ENCODE measurements at regions not wholly inside any gene's neighbourhood (a gene's known extent, or its start where the extent isn't known, plus 50 kb on each side); places are given as distances from the start of the nearest gene placed in this dataset.
A peak's percentile ranks its signal among the peaks of the same experiment; 100 is the strongest.

DNA sequence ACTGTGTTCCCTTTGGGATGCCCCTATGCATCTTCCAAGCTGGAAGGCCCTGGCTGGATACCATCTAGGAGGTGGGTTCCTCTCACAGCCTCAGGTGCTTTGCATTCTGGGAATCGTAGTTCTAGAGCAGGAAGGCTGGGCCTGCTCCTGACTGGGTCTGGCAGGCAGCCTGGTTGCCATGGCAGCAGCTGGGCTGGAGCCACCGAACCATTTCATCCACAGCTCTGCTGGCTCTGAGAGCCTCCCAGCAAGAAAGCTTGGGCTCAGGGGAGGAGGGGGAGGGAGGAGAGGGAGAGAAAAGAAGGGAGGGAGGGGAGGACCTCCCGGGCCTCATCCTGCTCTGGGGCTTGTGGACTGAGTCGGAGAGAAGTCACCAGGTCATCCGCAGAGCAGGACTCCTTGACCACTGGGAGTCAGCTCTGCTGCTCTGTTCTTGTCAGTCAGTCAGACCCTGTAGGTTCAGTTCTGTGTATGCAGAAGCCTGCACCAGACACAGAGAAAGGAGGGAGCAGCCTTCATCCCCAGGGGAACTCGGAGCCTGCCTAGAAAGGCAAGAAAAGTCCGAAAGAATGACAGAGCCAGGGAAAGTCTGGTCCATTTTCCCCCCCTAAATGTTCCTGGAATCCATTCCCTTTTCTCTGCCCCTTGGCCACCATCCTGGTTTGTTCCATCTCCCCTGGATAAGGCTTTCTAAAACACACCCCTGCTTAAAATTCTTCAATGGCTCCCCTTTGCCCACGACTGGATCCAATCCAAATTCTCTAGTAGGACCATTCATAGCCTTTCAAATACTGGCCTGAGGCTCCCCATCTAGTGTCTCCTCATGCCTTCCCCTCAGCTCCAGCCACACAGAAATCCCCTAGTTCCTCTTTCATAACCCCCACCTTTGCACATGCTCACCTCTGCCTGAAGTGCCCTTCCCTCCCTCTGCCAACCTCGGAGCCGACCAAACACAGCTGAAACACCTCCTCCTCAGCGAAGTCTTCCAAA is 65.4 kb upstream of the ARAP3 start:
- DNase-seq (ENCODE audit: low spot score), result peak; percentile 62

DNA sequence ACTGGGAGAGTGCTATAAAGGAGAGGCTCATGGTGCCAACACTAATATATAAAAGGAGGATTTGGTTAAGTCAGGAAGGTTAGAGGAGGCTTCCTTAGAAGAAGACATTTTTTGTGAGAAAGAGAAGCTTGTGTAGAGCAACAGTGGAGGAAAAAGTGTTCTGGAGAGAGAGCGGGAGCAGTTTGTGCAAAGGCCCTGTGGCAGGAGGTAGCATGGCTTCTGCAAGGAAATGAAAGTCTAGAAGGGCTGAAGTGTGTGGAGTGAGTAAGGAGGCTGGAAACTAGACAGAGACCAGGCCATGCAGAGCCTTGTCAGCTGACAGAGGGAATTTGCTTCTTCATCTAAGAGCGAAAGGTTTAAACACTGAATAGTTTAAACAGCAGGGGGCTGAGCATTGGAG is 64.4 kb upstream of the ARAP3 start:
- no peak for DNase-seq (ENCODE audit: low spot score)

DNA sequence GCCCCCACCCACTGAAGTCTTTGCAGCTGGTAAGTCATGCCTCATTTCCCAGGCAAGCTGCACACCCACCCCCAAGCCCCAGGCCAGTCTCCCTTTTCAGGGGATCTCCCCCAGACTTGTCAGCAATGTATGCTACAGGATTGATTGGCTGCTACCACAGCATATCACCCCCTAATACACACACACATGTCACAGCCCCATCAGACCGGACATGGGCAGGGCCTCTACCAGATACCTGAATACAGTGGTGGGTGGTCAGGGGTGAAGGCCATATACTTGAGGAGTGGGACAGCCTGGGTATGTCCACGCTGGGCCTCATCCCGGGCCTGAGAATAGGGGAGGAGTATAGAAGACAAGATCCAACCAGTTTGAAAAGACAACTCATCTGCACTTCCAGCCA is 63.4 kb upstream of the ARAP3 start:
- DNase-seq (ENCODE audit: low spot score), result no peak

DNA sequence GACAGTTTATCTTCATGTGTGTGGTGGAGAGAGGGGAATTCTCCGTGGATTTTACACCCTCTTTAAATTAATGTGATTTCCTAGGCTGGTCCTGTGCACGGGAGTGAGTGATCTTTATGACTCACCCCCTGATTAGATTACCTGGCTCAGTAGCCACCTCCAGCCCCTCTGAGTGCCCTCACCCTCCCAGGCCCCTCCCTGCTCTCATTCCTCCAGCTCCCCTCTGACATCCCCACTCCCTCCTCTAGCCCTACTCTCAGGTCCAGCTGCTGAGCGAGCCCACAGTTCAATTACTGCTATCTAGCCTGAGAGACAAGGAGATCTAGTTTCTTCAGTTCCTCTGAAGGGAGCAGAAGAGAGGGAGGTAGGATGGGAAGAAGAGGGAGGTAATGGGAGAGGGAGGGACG is 61.8 kb upstream of the ARAP3 start:
- DNase-seq (ENCODE audit: low spot score), result no peak

DNA sequence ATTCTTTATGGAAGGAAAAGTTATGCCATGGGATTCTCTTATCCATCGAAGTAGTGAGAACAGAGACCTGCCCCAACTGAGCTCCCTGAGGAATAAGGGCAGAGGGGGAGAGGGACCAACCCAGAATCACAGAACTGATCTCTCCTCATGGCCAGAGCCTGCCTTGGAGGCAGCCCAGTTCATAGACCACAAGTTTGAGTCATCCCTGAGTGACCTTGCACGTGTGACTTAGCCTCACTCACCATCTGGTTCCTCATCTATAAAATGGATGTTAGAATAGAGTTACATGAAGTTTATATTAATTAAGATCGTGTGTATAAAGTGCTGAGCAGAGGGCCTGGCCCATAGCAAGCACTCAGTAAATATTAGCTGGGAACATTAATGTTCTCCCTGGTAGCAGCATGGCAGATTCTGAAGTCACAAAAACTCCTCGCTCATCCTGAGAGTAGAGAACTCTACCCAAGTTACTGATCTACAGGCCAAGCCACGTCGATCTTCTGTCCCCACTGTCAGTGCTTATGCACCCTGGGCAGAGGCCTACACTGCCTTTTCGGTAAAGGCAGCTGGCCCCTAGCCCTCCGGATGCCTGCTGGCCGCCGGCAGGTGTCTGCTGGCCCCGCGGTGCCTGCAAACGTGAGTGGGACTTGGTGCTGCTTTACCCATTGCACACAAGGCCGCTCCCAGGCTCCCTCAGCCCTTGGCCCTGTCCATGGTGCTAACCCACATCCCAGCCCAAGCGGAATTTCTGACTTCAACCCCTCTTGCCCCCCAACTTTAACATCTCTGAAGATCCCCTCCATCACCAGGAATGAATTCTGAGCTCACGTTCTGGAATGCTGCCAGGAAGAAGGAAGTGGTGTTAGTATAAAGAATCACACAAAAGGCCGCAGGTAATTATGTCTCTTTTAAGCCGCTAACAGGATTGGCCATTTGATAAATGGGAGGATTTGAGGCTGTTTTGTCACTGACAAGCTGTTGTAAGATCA is 61.1 kb upstream of the ARAP3 start:
- no peak for DNase-seq (ENCODE audit: low spot score)

DNA sequence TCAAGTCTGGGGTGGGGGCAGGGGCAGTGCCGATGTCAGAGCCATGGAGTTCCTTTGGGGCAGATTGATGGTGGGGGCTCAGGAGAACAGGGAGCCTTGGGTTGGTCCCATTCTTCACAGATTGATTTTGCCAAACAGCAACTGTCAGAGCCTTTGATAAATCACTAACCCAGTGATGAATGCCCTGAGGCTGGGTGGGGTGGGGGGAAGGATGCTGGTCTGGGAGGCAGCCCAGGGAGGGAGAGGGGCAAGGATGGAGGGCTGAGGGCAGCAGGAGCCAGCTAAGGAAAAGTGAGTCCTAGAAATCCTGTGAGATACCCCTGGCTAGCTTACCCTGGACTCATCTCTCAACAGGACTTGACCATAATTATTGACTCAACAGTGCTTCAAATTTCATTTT is 60.1 kb upstream of the ARAP3 start:
- no peak for DNase-seq (ENCODE audit: low spot score)

DNA sequence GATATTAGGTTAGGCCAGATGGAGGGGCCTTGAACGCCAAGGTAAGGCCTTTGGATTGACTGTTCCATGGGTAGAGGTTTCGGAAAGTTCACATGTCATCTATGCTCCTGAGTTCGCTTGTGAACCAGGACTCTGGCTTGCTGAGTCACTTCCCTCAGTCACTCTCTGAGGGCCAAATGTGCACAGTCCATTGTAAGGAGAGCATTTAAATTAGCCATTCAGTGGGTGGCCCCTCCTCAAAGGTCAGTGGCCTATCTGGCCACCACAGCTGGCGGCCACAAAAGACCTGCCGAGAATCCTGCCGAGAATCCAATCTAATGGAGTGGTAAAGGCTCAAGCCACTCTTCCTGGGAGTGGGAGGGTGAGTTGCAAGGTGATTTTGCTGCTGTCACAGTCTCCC is 58.9 kb upstream of the ARAP3 start:
- DNase-seq (ENCODE audit: low spot score), result no peak

DNA sequence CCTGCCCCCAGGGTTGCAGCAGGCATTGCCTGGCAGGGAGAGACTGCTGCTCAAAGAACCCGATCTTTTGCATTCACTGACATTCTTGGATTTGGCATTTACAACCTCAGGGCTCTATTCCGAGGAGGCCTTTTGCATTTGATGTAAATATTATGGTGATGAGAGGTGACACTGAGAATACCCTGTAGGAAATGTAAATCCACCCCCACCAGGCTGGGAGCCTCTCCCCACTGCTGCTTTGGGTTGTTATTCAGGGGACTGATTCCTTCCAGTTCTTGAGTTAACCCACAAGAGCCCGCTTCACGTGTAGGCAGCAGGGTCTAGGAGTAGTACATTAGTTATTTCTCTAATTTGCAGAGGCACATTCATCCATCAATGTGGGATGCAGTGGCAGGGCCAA is 55.5 kb upstream of the ARAP3 start:
- DNase-seq (ENCODE audit: low spot score), result no peak

DNA sequence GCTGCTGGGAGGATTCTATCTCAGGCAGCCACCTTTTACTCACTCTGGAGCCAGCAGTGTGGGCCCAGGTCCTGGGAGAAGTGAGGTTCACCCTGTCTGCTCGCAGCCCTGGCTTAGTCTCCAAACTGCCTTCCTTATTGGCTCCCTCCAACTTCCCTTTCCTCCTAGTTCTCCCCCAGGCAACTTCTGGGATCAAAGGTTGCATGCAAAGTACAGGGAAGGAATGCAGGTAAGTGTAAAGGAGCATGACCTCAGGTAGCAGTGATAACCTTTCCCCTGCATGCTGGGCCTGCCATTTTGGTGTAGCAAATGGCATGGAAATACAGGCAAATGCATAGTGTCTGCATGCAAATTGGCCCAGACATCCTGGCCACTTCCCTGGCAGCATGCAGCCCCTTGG is 53.8 kb upstream of the ARAP3 start:
- DNase-seq (ENCODE audit: low spot score), result no peak

DNA sequence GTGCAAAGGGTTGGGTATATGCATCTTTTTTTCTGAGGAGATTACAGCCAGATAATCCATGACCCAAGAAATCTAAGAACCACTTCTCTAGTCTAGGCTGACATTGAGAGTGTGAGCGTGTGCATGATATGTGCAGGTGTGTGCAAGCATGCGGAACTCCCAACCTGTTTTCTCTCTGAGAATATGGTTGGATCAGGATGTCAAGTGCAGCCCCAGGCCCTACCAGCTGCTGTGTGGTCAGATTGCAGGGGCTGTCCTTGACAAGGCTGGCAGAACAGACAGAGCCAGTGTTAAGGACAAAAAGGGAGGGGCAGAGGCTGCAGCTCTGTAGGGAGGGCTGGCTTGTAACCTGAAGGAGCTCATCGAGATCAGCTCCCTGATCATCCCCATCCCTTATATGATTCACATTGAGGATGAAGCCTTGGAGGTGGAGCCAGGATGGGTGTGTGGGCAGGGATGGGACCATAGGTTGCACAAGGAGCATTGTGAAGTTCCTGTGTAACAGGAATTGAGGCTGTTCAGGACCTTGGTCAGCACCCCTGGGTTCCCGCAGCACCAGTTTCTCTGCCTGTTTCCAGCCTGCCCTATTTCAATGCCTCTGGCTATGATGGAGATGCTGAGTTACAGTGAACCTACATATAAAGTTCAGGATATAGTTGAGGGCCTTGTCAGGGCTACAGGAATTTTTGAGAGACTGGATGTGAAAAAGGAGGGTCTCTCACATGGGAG is 52.6 kb upstream of the ARAP3 start:
- DNase-seq (ENCODE audit: low spot score), result peak; percentile 75

DNA sequence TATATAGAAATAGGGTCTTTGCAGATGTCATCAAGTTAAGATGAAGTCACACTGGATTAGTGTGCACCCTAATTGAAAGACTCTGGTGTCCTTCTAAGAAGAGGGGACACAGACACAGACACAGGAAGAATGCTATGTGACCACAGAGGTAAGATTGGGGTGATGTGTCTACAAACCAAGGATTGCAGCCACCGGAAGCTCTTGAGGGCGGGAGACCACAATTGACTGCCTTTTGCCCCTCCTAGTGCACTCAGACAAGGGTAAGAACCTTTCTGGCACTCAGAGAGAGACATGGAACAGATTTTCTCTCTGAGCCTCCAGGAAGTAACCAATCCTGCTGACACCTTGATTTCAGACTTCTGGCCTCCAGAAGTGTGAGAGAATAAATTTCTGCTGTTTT is 51.2 kb upstream of the ARAP3 start:
- DNase-seq (ENCODE audit: low spot score), result no peak

DNA sequence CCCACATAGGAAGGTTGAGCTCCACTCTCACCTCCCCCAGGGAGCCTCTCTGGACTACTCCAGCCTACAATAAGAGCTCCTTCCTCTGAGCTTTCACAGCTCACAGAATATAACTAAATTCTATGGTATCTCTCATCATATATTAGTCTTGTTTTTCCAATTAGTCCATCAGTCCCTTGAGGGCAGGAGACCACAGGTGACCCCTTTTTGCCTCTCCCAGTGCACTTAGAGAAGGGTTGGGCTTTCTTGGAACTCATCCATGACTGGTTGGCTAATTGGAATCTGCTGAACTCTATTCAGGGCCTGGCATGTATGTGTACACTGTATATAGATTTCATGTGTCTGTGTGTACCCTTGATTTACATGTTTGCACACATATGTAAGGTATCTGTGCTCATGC is 50.4 kb upstream of the ARAP3 start:
- no peak for DNase-seq (ENCODE audit: low spot score)

All from hepatic stellate cell (primary cell).